ENCODE measurements at regions not wholly inside any gene's neighbourhood (a gene's known extent, or its start where the extent isn't known, plus 50 kb on each side); places are given as distances from the start of the nearest gene placed in this dataset.

GRCh38 chr18:77996737-77997136 lies 747.1 kb downstream of the GALR1 start:
- no peak overlapping the region for H3K4me3 ChIP-seq (ENCODE audit: low read depth, low read length)
- no peak for DNase-seq (ENCODE audit: low read depth)
- TF ChIP-seq CTCF (conservative IDR thresholded peaks at IDR 0.05; ENCODE audit: low read depth, low read length) = no peak

GRCh38 chr18:78001811-78002210 lies 752.2 kb downstream of the GALR1 start:
- TF ChIP-seq CTCF (conservative IDR thresholded peaks at IDR 0.05; ENCODE audit: low read depth, low read length) = no peak
- no peak overlapping the region for H3K4me3 ChIP-seq (ENCODE audit: low read depth, low read length)
- no peak for DNase-seq (ENCODE audit: low read depth)

- DNase-seq (ENCODE audit: low read depth) = no peak
- no peak for TF ChIP-seq CTCF (conservative IDR thresholded peaks at IDR 0.05; ENCODE audit: low read depth, low read length)
- H3K4me3 ChIP-seq (ENCODE audit: low read depth, low read length) = no peak overlapping the region
Observed at GRCh38 chr18:78006006-78006773, 756.5 kb downstream of the GALR1 start.

GRCh38 chr18:78006774-78007260 lies 757.2 kb downstream of the GALR1 start:
- no peak overlapping the region for H3K4me3 ChIP-seq (ENCODE audit: low read depth, low read length)
- DNase-seq (ENCODE audit: low read depth) = no peak
- TF ChIP-seq CTCF (conservative IDR thresholded peaks at IDR 0.05; ENCODE audit: low read depth, low read length) = no peak

- no peak overlapping the region for H3K4me3 ChIP-seq (ENCODE audit: low read depth, low read length)
- no peak for DNase-seq (ENCODE audit: low read depth)
- TF ChIP-seq CTCF (conservative IDR thresholded peaks at IDR 0.05; ENCODE audit: low read depth, low read length) = no peak
Observed at GRCh38 chr18:78010363-78010762, 760.7 kb downstream of the GALR1 start.

- no peak for DNase-seq (ENCODE audit: low read depth)
- H3K4me3 ChIP-seq (ENCODE audit: low read depth, low read length) = no peak overlapping the region
- TF ChIP-seq CTCF (conservative IDR thresholded peaks at IDR 0.05; ENCODE audit: low read depth, low read length) = no peak
Observed at GRCh38 chr18:78017869-78018268, 768.2 kb downstream of the GALR1 start.

- no peak for DNase-seq (ENCODE audit: low read depth)
- H3K4me3 ChIP-seq (ENCODE audit: low read depth, low read length) = no peak overlapping the region
- TF ChIP-seq CTCF (conservative IDR thresholded peaks at IDR 0.05; ENCODE audit: low read depth, low read length) = no peak
Observed at GRCh38 chr18:78021196-78021595, 771.5 kb downstream of the GALR1 start.
